ENCODE measurements at regions not wholly inside any gene's neighbourhood (a gene's known extent, or its start where the extent isn't known, plus 50 kb on each side); places are given as distances from the start of the nearest gene placed in this dataset.

- in situ Hi-C loops (cut with MboI; ENCODE audit: low pct_unique_long_range_greater_than_20kb in 2 of 9, low sequenced_read_pairs in 9 of 9, unreplicated experiment in 9 of 9) = no loop called here
- Histone ChIP-seq H3K4me1 (replicated peaks in 1 of 2) (peaks cover 0 to 10% of the 10 kb centered on the region in 2 donors), H3K27ac (no peak overlapping the region), H3K4me3 (no peak overlapping the region)
- WGBS, 10 experiments = 0 to 100% (median 60%) methylated on average over 1 to 2 of the region's 2 CpGs; no CpG with 5 or more reads in 4 of the 10 experiments
- ATAC-seq (replicated peaks in 6 of 8) = no peak
These were observed 1696.3 kb upstream of the TMEFF2 start for GRCh38 chr2:193891023-193891422.

DNA sequence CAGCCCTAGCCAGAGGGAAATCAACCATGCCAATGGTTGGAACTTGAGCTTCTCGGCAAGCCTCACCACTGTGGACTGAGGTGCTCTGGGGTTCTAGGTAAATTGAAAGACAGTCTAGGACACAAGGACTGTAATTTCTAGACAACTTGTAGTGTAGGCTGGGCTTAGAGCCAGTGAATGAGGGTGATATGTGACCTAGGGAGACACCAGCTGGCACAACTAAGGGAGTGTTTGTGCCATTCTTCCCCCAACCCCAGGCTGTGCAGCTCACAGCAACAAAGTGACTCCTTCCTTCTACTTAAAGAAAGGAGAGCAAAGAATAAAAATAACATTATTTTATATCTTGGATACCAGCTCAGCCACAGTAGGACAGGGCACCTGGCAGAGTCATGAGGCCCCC lies 1690.7 kb upstream of the TMEFF2 start:
- in situ Hi-C loops (cut with MboI; ENCODE audit: low pct_unique_long_range_greater_than_20kb in 2 of 9, low sequenced_read_pairs in 9 of 9, unreplicated experiment in 9 of 9) = no loop called here
- no peak overlapping the region for H3K27ac ChIP-seq
- 14 to 100% (median 100%) methylated on average over 1 of the region's 1 CpG; no CpG with 5 or more reads in 5 of the 10 experiments for WGBS, 10 experiments
- peak in 1 of 8 experiments; percentile 39 for ATAC-seq (replicated peaks in 6 of 8)
- no peak overlapping the region for H3K4me3 ChIP-seq
- H3K4me1 ChIP-seq (replicated peaks in 1 of 2) = no peaks in the 10 kb centered on the region

DNA sequence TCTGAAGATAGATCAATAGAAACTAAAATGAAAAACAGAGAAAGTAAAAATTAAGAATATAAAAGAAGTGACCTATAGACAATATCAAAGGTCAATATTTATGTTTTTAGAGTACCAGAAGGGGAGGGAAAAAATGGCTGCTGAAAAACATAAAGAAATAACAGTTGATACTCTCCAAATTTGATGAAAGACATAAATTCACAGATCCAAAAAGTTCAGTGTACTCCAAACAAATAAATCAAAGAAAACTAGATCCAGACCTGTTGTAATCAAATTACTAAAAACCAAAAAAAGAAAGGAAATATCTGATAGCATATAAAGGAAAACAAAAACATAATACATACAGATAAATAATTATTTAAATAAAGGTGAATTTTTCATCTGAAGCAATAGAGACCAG lies 1689.1 kb upstream of the TMEFF2 start:
- Histone ChIP-seq H3K4me3 (no peak overlapping the region), H3K4me1 (replicated peaks in 1 of 2) (no peaks in the 10 kb centered on the region), H3K27ac (no peak overlapping the region)
- no peak for ATAC-seq (replicated peaks in 6 of 8)
- in situ Hi-C loops (cut with MboI; ENCODE audit: low pct_unique_long_range_greater_than_20kb in 2 of 9, low sequenced_read_pairs in 9 of 9, unreplicated experiment in 9 of 9) = no loop called here

DNA sequence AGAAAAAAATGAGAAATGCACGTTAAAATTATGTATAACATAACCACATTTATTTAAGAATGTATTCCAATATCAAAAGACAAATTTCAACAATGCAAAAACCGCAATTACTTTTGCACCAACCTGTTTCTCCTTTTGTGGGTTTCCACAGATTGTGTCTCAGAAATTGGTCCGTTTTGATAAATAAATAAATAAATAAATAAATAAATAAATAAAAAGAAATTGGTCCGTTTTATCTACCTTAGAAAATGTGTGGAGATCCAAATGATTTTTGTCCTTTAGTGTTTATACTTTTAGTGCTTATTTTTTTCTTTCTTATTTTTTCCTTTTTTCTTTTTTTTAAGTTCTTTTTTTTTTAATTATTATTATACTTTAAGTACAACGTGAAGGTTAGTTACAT lies 1682.2 kb upstream of the TMEFF2 start:
- no peaks in the 10 kb centered on the region for H3K4me1 ChIP-seq (replicated peaks in 1 of 2)
- no peak for ATAC-seq (replicated peaks in 6 of 8)
- H3K4me3 ChIP-seq = no peak overlapping the region
- H3K27ac ChIP-seq = no peak overlapping the region
- in situ Hi-C loops (cut with MboI; ENCODE audit: low pct_unique_long_range_greater_than_20kb in 2 of 9, low sequenced_read_pairs in 9 of 9, unreplicated experiment in 9 of 9) = no loop called here
- WGBS, 10 experiments = 61 to 100% (median 90%) methylated on average over 3 to 5 of the region's 5 CpGs

- ATAC-seq (replicated peaks in 6 of 8) = no peak
- in situ Hi-C loops (cut with MboI; ENCODE audit: low pct_unique_long_range_greater_than_20kb in 2 of 9, low sequenced_read_pairs in 9 of 9, unreplicated experiment in 9 of 9) = no loop called here
- WGBS, 10 experiments = 0 to 66% (median 30%) methylated on average over 2 to 4 of the region's 4 CpGs; no CpG with 5 or more reads in 3 of the 10 experiments
- Histone ChIP-seq H3K4me1 (replicated peaks in 1 of 2) (no peaks in the 10 kb centered on the region), H3K4me3 (no peak overlapping the region), H3K27ac (no peak overlapping the region)
These were observed 1674.8 kb upstream of the TMEFF2 start for GRCh38 chr2:193869564-193869963.

DNA sequence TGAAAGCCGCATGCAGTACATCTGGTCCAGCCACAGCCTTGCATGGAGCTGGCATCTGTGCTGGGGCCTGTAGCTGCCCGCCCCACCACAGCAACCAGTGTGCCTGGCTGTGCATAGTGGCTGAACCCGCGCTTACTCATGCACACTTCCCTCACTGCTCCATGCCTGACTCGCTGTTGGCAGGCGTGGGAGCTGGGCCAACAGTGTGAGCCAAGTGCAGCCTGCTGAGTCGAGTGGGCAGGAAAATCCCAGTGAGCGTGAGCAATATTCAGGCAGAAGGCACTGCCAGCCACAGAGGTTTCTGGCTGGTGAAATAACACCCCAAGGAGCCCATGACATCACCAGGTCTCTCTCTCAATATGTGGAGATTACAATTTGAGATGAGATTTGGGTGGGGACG lies 1674.1 kb upstream of the TMEFF2 start:
- Histone ChIP-seq H3K27ac (no peak overlapping the region), H3K4me1 (replicated peaks in 1 of 2) (no peaks in the 10 kb centered on the region), H3K4me3 (no peak overlapping the region)
- no peak for ATAC-seq (replicated peaks in 6 of 8)
- in situ Hi-C loops (cut with MboI; ENCODE audit: low pct_unique_long_range_greater_than_20kb in 2 of 9, low sequenced_read_pairs in 9 of 9, unreplicated experiment in 9 of 9) = no loop called here
- 51 to 100% (median 76%) methylated on average over 1 to 4 of the region's 9 CpGs; no CpG with 5 or more reads in 5 of the 10 experiments for WGBS, 10 experiments

GRCh38 chr2:193868132-193868531 lies 1673.4 kb upstream of the TMEFF2 start:
- no peak for ATAC-seq (replicated peaks in 6 of 8)
- no peaks in the 10 kb centered on the region for H3K4me1 ChIP-seq (replicated peaks in 1 of 2)
- no peak overlapping the region for H3K4me3 ChIP-seq
- H3K27ac ChIP-seq = no peak overlapping the region
- in situ Hi-C loops (cut with MboI; ENCODE audit: low pct_unique_long_range_greater_than_20kb in 2 of 9, low sequenced_read_pairs in 9 of 9, unreplicated experiment in 9 of 9) = no loop called here
- WGBS, 10 experiments = 50 to 67% (median 62%) methylated on average over 1 to 2 of the region's 5 CpGs; no CpG with 5 or more reads in 7 of the 10 experiments

GRCh38 chr2:193867454-193867853 lies 1672.7 kb upstream of the TMEFF2 start:
- Histone ChIP-seq H3K4me1 (replicated peaks in 1 of 2) (no peaks in the 10 kb centered on the region), H3K4me3 (no peak overlapping the region), H3K27ac (no peak overlapping the region)
- 29 to 90% (median 64%) methylated on average over 1 to 4 of the region's 11 CpGs; no CpG with 5 or more reads in 4 of the 10 experiments for WGBS, 10 experiments
- in situ Hi-C loops (cut with MboI; ENCODE audit: low pct_unique_long_range_greater_than_20kb in 2 of 9, low sequenced_read_pairs in 9 of 9, unreplicated experiment in 9 of 9) = no loop called here
- no peak for ATAC-seq (replicated peaks in 6 of 8)

DNA sequence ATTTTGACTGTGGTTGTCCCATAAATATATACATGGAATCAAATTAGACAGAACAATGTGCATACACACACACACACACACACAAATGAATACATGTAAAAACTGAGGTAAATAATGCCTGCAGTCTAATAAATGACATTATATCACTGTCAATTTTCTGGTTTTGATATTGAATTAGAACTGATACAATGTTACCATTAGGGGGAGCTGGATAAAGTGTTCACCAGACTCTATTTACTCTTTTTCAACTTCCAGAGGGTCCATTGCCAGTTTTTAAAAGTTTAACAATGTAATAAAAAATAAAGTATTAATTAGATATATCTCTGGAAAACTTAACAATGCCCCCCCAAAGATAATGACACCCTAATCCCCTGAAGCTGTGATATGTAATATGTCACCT lies 1666.8 kb upstream of the TMEFF2 start:
- in situ Hi-C loops (cut with MboI; ENCODE audit: low pct_unique_long_range_greater_than_20kb in 2 of 9, low sequenced_read_pairs in 9 of 9, unreplicated experiment in 9 of 9) = no loop called here
- H3K4me3 ChIP-seq = no peak overlapping the region
- no peaks in the 10 kb centered on the region for H3K4me1 ChIP-seq (replicated peaks in 1 of 2)
- no peak overlapping the region for H3K27ac ChIP-seq
- no peak for ATAC-seq (replicated peaks in 6 of 8)

GRCh38 chr2:193847991-193848390 lies 1653.3 kb upstream of the TMEFF2 start:
- in situ Hi-C loops (cut with MboI; ENCODE audit: low pct_unique_long_range_greater_than_20kb in 2 of 9, low sequenced_read_pairs in 9 of 9, unreplicated experiment in 9 of 9) = no loop called here
- Histone ChIP-seq H3K27ac (no peak overlapping the region), H3K4me3 (no peak overlapping the region), H3K4me1 (replicated peaks in 1 of 2) (peaks cover 0 to 10% of the 10 kb centered on the region in 2 donors)
- WGBS, 10 experiments = 54 to 100% (median 83%) methylated on average over 1 to 6 of the region's 6 CpGs
- peak in 3 of 8 experiments; percentile 44 to 73 (median 45) for ATAC-seq (replicated peaks in 6 of 8)

DNA sequence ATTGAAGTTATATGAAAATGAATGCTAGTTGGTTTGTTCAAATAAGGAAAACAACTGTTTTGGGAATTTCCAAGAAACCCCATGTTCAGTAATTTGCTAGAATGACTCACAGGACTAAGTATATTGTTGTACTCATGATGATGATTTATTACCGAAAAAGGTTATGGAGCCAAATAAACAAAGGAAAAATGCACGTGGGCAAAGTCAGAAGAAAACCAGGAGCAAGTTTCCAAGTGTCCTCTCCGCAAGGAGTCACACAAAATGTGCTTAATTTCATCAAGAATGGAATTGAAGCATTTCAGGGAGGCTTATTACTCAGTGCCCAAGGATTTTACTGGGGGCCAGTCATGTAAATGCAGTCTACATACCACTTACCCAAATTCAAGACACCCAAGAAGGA lies 1652.4 kb upstream of the TMEFF2 start:
- in situ Hi-C loops (cut with MboI; ENCODE audit: low pct_unique_long_range_greater_than_20kb in 2 of 9, low sequenced_read_pairs in 9 of 9, unreplicated experiment in 9 of 9) = no loop called here
- Histone ChIP-seq H3K4me1 (replicated peaks in 1 of 2) (peaks cover 0 to 13% of the 10 kb centered on the region in 2 donors), H3K27ac (no peak overlapping the region), H3K4me3 (no peak overlapping the region)
- peak in 2 of 8 experiments; percentile 16 to 43 for ATAC-seq (replicated peaks in 6 of 8)
- 0 to 90% (median 62%) methylated on average over 2 to 3 of the region's 3 CpGs; no CpG with 5 or more reads in 1 of the 10 experiments for WGBS, 10 experiments

DNA sequence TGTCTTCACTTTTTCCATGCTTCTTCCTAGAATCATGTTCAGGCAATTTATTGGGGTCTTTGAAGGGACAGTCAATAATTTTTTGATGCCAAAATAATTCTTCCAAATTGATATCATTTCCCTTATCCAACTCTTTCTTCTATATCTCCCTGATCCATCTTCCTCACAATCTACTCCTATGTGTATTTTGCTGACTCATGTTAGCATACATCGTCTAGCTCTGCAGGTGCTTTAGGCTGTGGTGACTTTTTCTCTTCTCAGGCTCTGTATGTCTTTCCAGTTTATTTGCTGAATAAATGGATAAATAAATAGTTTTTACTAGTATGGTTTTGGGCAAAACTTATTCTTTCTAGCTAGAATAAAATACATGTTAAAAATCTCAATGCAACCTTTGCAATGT lies 1650.9 kb upstream of the TMEFF2 start:
- WGBS, 10 experiments = 31 to 100% (median 78%) methylated on average over 1 of the region's 1 CpG; no CpG with 5 or more reads in 1 of the 10 experiments
- no peak for ATAC-seq (replicated peaks in 6 of 8)
- Histone ChIP-seq H3K27ac (no peak overlapping the region), H3K4me1 (replicated peaks in 1 of 2) (peaks cover 0 to 13% of the 10 kb centered on the region in 2 donors), H3K4me3 (no peak overlapping the region)
- in situ Hi-C loops (cut with MboI; ENCODE audit: low pct_unique_long_range_greater_than_20kb in 2 of 9, low sequenced_read_pairs in 9 of 9, unreplicated experiment in 9 of 9) = no loop called here

GRCh38 chr2:193843675-193844074 lies 1648.9 kb upstream of the TMEFF2 start:
- in situ Hi-C loops (cut with MboI; ENCODE audit: low pct_unique_long_range_greater_than_20kb in 2 of 9, low sequenced_read_pairs in 9 of 9, unreplicated experiment in 9 of 9) = no loop called here
- ATAC-seq (replicated peaks in 6 of 8) = no peak
- H3K27ac ChIP-seq = no peak overlapping the region
- H3K4me1 ChIP-seq (replicated peaks in 1 of 2) = peaks cover 0 to 13% of the 10 kb centered on the region in 2 donors
- H3K4me3 ChIP-seq = no peak overlapping the region
- whole genome bisulfite sequencing, 10 experiments = 20 to 100% (median 85%) methylated on average over 1 to 3 of the region's 3 CpGs; no CpG with 5 or more reads in 2 of the 10 experiments

- ATAC-seq (replicated peaks in 6 of 8) = no peak
- Histone ChIP-seq H3K4me1 (replicated peaks in 1 of 2) (peaks cover 0 to 3% of the 10 kb centered on the region in 2 donors), H3K4me3 (no peak overlapping the region), H3K27ac (no peak overlapping the region)
- in situ Hi-C loops (cut with MboI; ENCODE audit: low pct_unique_long_range_greater_than_20kb in 2 of 9, low sequenced_read_pairs in 9 of 9, unreplicated experiment in 9 of 9) = no loop called here
- 8 to 100% (median 66%) methylated on average over 1 to 3 of the region's 3 CpGs for WGBS, 10 experiments
These were observed 1646.8 kb upstream of the TMEFF2 start for GRCh38 chr2:193841384-193842150.

Measured in motor neuron (in vitro differentiated cells).